Heart left ventricle (tissue), 13 donors: ENCODE measurements at regions not wholly inside any gene's neighbourhood (a gene's known extent, or its start where the extent isn't known, plus 50 kb on each side); places are given as distances from the start of the nearest gene placed in this dataset.

Source experiments
- POLR2A ChIP-seq, 2 donors: fragments of 450-650 bp; IDR thresholded peaks; one replicate each; pipeline ENCODE4 v1.6.1; 2017; ENCODE audit warnings: antibody characterized with exemption in 2 of 2, mild to moderate bottlenecking in 2 of 2, moderate library complexity in 2 of 2
- TF ChIP-seq, protein P1 (sequence below), 12 donors: fragments of 200-600 bp; sonication (generic) in 4 of 12; IDR thresholded peaks; one replicate each; pipeline versions ENCODE4 v1.5.0 to v1.8.0; 2018 to 2022; ENCODE audit warnings: antibody characterized with exemption in 12 of 12, mild to moderate bottlenecking in 5 of 12
- donor health status: ischemic (EF 13 %, LVEDD 7.1; RV severe dilation, severe dysfunction).
- donor health status: DM: no; HTN: yes; CAD: no.
- donor health status: DM: no; HTN: no; CAD: no.
- donor health status: ischemic (EF 25% LVEDD 6.9; RV normal size, moderate dysfunction).
- donor health status: ischemic (EF 25% LVEDD 5.7; RV mildly dilated, moderate dysfunction).
- donor health status: ischemic (EF 35%, LVEDD 5.7; RV mildly dilated, moderate dysfunction).
- donor health status: nonischemic (EF 11% LVEDD 7.7; RV severe dilation, severe dysfunction).
- donor health status: DM: yes; HTN: yes; CAD: no.
- donor health status: PGD.
- donor health status: ischemic (EF 29% LVEDD 5.4; RV normal size, mild dysfunction).
- donor health status: nonischemic (EF 23%, LVEDD 6.1; RV moderate dilation, normal function).

GRCh38 chr18:34562252-34562870, 147.7 kb upstream of the DTNA start:
- TF ChIP-seq, protein P1, sequence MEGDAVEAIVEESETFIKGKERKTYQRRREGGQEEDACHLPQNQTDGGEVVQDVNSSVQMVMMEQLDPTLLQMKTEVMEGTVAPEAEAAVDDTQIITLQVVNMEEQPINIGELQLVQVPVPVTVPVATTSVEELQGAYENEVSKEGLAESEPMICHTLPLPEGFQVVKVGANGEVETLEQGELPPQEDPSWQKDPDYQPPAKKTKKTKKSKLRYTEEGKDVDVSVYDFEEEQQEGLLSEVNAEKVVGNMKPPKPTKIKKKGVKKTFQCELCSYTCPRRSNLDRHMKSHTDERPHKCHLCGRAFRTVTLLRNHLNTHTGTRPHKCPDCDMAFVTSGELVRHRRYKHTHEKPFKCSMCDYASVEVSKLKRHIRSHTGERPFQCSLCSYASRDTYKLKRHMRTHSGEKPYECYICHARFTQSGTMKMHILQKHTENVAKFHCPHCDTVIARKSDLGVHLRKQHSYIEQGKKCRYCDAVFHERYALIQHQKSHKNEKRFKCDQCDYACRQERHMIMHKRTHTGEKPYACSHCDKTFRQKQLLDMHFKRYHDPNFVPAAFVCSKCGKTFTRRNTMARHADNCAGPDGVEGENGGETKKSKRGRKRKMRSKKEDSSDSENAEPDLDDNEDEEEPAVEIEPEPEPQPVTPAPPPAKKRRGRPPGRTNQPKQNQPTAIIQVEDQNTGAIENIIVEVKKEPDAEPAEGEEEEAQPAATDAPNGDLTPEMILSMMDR (IDR thresholded peaks at IDR 0.05): no peak
- no peak for TF ChIP-seq POLR2A (IDR thresholded peaks at IDR 0.05)
